ENCODE measurements at regions not wholly inside any gene's neighbourhood (a gene's known extent, or its start where the extent isn't known, plus 50 kb on each side); places are given as distances from the start of the nearest gene placed in this dataset.

DNA sequence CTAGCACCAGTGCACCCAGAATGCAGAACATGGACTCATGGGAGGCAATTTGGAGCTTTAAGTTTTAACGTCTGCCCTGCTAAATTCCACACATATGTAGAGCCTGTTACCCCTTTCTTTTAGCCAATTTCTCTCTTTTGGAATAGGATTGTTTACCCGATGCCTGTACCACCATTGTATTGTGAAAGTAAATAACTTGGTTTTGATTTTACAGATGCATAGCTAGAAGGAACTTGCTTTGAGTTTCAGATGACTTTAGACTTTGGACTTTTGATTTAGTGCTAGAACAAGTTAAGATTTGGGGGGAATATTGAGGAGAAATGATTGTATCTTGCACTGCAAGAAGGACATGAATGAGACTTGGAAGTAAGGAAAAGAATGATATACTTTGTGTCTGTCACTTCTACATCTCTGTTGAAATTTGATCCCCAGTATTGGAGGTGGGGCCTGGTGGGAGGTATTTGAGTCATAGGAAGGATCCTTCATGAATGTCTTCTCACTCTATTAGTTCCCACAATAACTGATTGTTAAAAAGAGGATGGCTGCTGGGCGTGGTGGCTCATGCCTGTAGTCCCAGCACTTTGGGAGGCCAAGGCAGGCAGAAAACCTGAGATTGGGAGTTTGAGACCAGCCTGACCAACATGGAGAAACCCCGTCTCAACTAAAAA is 794.8 kb upstream of the LCORL start:
- H3K27ac Mint-ChIP-seq (ENCODE audit: unreplicated experiment) = no peak overlapping the region
- H3K9me3 Mint-ChIP-seq (ENCODE audit: unreplicated experiment) = peaks cover 2% of the 10 kb centered on the region
- DNase-seq (ENCODE audit: low spot score) = no peak
- TF ChIP-seq, protein P1, sequence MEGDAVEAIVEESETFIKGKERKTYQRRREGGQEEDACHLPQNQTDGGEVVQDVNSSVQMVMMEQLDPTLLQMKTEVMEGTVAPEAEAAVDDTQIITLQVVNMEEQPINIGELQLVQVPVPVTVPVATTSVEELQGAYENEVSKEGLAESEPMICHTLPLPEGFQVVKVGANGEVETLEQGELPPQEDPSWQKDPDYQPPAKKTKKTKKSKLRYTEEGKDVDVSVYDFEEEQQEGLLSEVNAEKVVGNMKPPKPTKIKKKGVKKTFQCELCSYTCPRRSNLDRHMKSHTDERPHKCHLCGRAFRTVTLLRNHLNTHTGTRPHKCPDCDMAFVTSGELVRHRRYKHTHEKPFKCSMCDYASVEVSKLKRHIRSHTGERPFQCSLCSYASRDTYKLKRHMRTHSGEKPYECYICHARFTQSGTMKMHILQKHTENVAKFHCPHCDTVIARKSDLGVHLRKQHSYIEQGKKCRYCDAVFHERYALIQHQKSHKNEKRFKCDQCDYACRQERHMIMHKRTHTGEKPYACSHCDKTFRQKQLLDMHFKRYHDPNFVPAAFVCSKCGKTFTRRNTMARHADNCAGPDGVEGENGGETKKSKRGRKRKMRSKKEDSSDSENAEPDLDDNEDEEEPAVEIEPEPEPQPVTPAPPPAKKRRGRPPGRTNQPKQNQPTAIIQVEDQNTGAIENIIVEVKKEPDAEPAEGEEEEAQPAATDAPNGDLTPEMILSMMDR (IDR thresholded peaks at IDR 0.05; ENCODE audit: unreplicated experiment) = no peak
- no peaks in the 10 kb centered on the region for H3K4me1 Mint-ChIP-seq (ENCODE audit: unreplicated experiment)
- H3K36me3 Mint-ChIP-seq (ENCODE audit: low read depth, unreplicated experiment) = no peaks in the 10 kb centered on the region
- H3K4me3 Mint-ChIP-seq (ENCODE audit: unreplicated experiment) = no peak overlapping the region
- peaks cover 1% of the 10 kb centered on the region for H3K27me3 Mint-ChIP-seq (ENCODE audit: unreplicated experiment)

DNA sequence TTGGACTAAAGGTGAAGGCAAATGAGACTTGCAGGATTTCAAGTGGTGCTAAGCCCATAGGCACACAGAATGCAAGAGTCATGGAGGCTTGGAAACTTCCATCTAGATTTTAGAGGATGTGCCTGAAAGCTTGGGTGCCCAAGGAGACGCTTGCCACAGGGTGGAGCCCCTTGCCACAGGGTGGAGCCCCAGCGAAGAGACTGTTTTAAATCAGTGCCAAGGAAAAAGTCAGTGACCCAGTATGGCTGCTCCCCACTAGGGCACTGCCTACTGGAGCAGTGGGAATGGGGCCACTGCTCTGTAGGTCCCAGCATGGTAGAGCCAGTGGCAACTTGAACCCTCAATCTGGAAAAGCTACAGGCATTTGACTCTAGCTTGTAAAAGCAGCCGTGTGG is 794.2 kb upstream of the LCORL start:
- H3K27ac Mint-ChIP-seq (ENCODE audit: unreplicated experiment) = no peak overlapping the region
- H3K9me3 Mint-ChIP-seq (ENCODE audit: unreplicated experiment) = no peaks in the 10 kb centered on the region
- H3K4me1 Mint-ChIP-seq (ENCODE audit: unreplicated experiment) = no peaks in the 10 kb centered on the region
- no peaks in the 10 kb centered on the region for H3K36me3 Mint-ChIP-seq (ENCODE audit: low read depth, unreplicated experiment)
- peaks cover 1% of the 10 kb centered on the region for H3K27me3 Mint-ChIP-seq (ENCODE audit: unreplicated experiment)
- H3K4me3 Mint-ChIP-seq (ENCODE audit: unreplicated experiment) = no peak overlapping the region
- no peak for DNase-seq (ENCODE audit: low spot score)
- TF ChIP-seq, protein P1 (IDR thresholded peaks at IDR 0.05; ENCODE audit: unreplicated experiment) = no peak

DNA sequence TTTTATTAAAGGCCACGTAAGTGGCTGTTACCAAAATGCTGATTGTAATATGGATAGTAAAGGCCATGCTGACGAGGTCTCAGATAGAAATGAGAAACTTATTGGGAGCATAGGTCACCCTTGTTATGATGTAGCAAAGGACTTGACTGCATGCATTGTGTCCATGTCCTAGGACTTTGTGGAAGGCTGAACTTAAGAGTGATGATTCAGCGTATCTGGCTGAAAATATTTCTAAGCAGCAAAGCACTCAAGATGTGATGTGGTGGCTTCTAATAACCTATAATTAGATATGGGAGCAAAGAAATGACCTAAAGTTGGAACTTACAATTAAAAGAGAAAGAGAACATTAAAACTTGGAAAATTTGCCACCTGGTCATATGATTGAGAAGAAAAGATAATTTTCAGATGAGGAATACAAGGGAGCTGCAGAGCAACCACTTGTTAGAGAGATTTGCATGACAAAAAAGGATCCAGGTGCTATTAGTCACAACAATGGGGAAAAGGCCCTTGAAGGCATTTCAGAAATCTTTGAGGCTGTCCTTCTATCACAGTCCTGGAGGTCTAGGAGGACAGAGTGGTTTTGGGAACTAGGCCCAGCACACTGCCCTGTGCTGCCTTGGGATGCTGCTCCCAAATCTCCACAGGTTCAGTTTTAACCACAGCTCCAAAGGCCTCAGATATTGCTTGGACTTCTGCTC is 793.7 kb upstream of the LCORL start:
- TF ChIP-seq, protein P1 (IDR thresholded peaks at IDR 0.05; ENCODE audit: unreplicated experiment) = no peak
- Mint-ChIP-seq H3K27ac (ENCODE audit: unreplicated experiment) (no peak overlapping the region), H3K36me3 (ENCODE audit: low read depth, unreplicated experiment) (no peaks in the 10 kb centered on the region), H3K4me3 (ENCODE audit: unreplicated experiment) (no peak overlapping the region), H3K9me3 (ENCODE audit: unreplicated experiment) (no peaks in the 10 kb centered on the region), H3K27me3 (ENCODE audit: unreplicated experiment) (peaks cover 1% of the 10 kb centered on the region), H3K4me1 (ENCODE audit: unreplicated experiment) (no peaks in the 10 kb centered on the region)
- no peak for DNase-seq (ENCODE audit: low spot score)

DNA sequence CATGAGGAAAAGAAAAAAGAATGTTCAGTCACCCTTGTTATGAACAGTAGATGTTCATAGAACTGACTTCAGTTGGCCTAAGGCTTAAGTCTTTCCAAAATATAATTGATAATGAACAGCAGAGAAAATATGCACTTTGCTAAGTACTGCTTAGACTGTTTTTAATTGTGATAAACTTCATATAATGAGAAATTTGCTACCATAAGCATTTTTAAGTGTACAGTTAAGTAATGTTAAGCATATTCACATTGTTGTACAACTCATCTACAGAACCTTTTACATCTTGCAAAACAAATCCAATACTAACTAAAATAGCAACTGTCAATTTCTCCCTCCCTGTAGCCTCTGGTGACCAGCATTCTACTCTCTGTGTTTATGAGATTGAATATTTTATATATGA is 792.2 kb upstream of the LCORL start:
- no peak overlapping the region for H3K27ac Mint-ChIP-seq (ENCODE audit: unreplicated experiment)
- H3K36me3 Mint-ChIP-seq (ENCODE audit: low read depth, unreplicated experiment) = no peaks in the 10 kb centered on the region
- H3K9me3 Mint-ChIP-seq (ENCODE audit: unreplicated experiment) = no peaks in the 10 kb centered on the region
- no peaks in the 10 kb centered on the region for H3K4me1 Mint-ChIP-seq (ENCODE audit: unreplicated experiment)
- H3K27me3 Mint-ChIP-seq (ENCODE audit: unreplicated experiment) = peaks cover 1% of the 10 kb centered on the region
- TF ChIP-seq, protein P1 (IDR thresholded peaks at IDR 0.05; ENCODE audit: unreplicated experiment) = no peak
- no peak for DNase-seq (ENCODE audit: low spot score)
- H3K4me3 Mint-ChIP-seq (ENCODE audit: unreplicated experiment) = no peak overlapping the region

DNA sequence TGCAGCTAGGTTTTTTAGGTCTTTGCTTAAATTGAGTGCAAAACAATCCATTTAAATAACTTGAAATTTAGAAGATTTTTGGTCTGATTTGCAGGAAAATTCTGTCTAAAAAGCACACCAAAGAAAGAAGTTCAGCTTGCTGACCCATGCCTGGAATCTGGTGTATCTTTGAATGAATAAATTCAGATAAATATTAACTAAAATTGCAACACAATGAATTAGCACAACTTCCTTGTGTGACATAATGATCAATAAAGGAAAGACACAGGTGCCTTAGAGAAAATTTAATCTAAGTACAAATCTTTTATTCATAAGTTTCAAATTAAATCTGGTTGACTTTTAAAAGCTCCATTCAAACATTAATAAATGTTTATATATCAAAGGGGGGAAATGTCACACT is 791.5 kb upstream of the LCORL start:
- DNase-seq (ENCODE audit: low spot score) = no peak
- Mint-ChIP-seq H3K27ac (ENCODE audit: unreplicated experiment) (no peak overlapping the region), H3K4me1 (ENCODE audit: unreplicated experiment) (no peaks in the 10 kb centered on the region), H3K9me3 (ENCODE audit: unreplicated experiment) (no peaks in the 10 kb centered on the region), H3K4me3 (ENCODE audit: unreplicated experiment) (no peak overlapping the region), H3K27me3 (ENCODE audit: unreplicated experiment) (peaks cover 1% of the 10 kb centered on the region), H3K36me3 (ENCODE audit: low read depth, unreplicated experiment) (no peaks in the 10 kb centered on the region)
- TF ChIP-seq, protein P1 (IDR thresholded peaks at IDR 0.05; ENCODE audit: unreplicated experiment) = no peak

All from endothelial cell (in vitro differentiated cells).